ENCODE measurements at regions not wholly inside any gene's neighbourhood (a gene's known extent, or its start where the extent isn't known, plus 50 kb on each side); places are given as distances from the start of the nearest gene placed in this dataset.

GRCh38 chr6:153621070-153621469 is 418.0 kb upstream of the OPRM1 start:
- Histone ChIP-seq H3K9me3 (replicated peaks; ENCODE audit: control insufficient read depth, low read depth, low read length) (no peaks in the 10 kb centered on the region), H3K27ac (ENCODE audit: low read length) (no peak overlapping the region), H3K4me1 (ENCODE audit: control insufficient read depth, insufficient read depth, low read length) (peaks cover 2% of the 10 kb centered on the region), H3K27me3 (ENCODE audit: control insufficient read depth, insufficient read depth, low read length) (no peaks in the 10 kb centered on the region), H3K36me3 (ENCODE audit: control insufficient read depth, insufficient read depth, low read length) (no peaks in the 10 kb centered on the region), H3K4me3 (ENCODE audit: low read length) (no peak overlapping the region)
- no peak for DNase-seq
- 33% methylated on average over 4 of the region's 5 CpGs for WGBS (ENCODE audit: insufficient coverage)

- 52% methylated on average over 3 of the region's 8 CpGs for WGBS (ENCODE audit: insufficient coverage)
- H3K27ac ChIP-seq (ENCODE audit: low read length): no peak overlapping the region
- peak; percentile 45 for DNase-seq
Observed at GRCh38 chr6:153618371-153619322, 420.4 kb upstream of the OPRM1 start.

DNA sequence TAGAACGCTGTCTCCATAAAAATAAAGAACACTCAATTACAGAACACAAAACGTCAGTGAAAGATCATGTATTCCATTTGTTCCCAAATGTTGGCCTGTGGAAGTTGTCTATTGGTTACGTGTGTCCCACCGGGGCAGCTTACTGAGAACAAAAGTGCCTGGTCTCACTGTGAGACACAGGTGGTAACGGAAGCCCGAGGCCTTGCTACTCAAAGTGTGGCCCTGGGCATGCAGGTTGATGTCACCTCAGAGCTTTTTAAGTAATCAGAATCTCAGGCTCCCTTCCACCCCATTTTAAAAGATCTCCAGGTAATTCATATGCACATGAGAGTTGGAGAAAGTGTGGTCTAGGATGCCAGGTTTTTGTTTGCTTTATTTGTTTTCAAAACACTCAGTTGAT is 422.5 kb upstream of the OPRM1 start:
- no peaks in the 10 kb centered on the region for H3K4me1 ChIP-seq (ENCODE audit: control insufficient read depth, insufficient read depth, low read length)
- WGBS (ENCODE audit: insufficient coverage): 50% methylated on average over 2 of the region's 6 CpGs
- H3K4me3 ChIP-seq (ENCODE audit: low read length): no peak overlapping the region
- H3K27ac ChIP-seq (ENCODE audit: low read length): no peak overlapping the region
- no peaks in the 10 kb centered on the region for H3K9me3 ChIP-seq (replicated peaks; ENCODE audit: control insufficient read depth, low read depth, low read length)
- no peaks in the 10 kb centered on the region for H3K27me3 ChIP-seq (ENCODE audit: control insufficient read depth, insufficient read depth, low read length)
- H3K36me3 ChIP-seq (ENCODE audit: control insufficient read depth, insufficient read depth, low read length): no peaks in the 10 kb centered on the region
- no peak for DNase-seq

More at GRCh38 chr6:153618371-153619322, 420.4 kb upstream of the OPRM1 start:
- Histone ChIP-seq H3K4me3 (ENCODE audit: low read length) (no peak overlapping the region), H3K36me3 (ENCODE audit: control insufficient read depth, insufficient read depth, low read length) (no peaks in the 10 kb centered on the region), H3K4me1 (ENCODE audit: control insufficient read depth, insufficient read depth, low read length) (no peaks in the 10 kb centered on the region), H3K9me3 (replicated peaks; ENCODE audit: control insufficient read depth, low read depth, low read length) (no peaks in the 10 kb centered on the region), H3K27me3 (ENCODE audit: control insufficient read depth, insufficient read depth, low read length) (no peaks in the 10 kb centered on the region)

DNA sequence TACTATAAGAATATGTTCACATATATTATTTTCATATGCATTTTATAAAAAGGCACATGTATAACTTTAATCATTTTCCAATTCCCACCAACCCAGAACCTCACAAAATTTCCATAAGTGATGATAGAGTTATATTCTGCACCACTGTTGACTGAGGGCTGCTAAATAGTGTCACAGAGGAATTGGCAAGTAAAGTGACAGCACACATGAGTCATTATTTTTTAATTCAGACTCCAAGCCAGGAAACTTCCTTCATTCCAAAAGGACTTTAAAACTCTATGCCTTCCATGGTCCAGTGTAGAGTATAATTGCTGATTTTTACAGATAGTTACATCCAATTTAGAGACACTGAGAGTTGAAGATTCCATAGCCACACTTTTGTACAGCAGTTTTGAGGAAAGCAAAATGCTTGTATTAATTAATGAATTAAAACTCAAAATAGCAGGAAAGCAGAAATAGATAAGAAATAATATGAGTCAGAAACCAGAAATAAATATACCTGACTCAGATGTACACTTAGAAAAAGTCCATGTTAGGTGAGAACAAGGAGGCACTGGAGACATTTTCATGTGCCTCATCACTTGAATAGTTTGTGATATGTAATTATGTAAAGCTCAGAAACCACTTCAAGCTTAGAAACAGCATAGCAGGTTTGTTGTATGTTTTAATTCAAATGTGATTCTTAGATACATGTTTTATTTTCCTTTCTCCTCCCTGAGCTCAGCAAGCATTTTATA is 425.2 kb upstream of the OPRM1 start:
- Histone ChIP-seq H3K4me3 (ENCODE audit: low read length) (no peak overlapping the region), H3K27me3 (ENCODE audit: control insufficient read depth, insufficient read depth, low read length) (no peaks in the 10 kb centered on the region), H3K36me3 (ENCODE audit: control insufficient read depth, insufficient read depth, low read length) (no peaks in the 10 kb centered on the region), H3K4me1 (ENCODE audit: control insufficient read depth, insufficient read depth, low read length) (no peaks in the 10 kb centered on the region), H3K9me3 (replicated peaks; ENCODE audit: control insufficient read depth, low read depth, low read length) (no peaks in the 10 kb centered on the region), H3K27ac (ENCODE audit: low read length) (no peak overlapping the region)
- no peak for DNase-seq

DNA sequence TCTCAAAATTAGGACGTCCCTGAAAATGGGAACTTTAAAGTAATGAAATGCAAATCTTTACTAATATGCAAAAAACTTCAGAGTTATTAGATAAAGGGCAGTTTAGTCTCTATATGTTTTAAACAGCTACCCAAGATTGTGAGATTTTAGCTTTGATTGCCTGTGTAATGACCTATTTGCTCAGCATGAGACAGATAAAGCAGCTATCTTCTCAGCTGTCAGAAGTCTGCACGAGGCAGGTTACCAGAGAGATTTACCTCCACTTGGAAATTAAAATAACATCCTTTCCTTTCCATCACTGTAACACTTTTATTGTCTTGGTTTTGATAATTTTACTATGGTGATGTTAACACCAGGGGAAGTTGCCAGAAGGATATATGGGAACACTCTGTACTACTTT is 436.6 kb upstream of the OPRM1 start:
- no peaks in the 10 kb centered on the region for H3K4me1 ChIP-seq (ENCODE audit: control insufficient read depth, insufficient read depth, low read length)

DNA sequence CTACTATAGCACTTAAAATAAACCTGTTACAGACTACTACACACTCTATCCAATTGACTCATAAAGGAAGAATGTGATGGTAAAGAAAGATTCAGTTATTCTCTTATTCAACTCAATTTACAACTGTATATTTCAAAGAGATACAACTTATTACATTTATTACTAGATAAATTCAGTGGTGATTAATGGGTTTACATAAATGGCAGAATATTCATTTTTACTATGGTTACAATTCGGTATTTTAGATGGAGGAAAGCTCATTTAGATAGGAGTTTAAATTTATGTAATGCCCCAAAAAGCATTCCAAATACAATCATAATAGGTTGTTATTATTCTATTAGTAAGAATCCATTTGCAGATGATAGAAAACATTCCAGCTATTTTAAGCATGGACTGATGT is 439.1 kb upstream of the OPRM1 start:
- H3K9me3 ChIP-seq (replicated peaks; ENCODE audit: control insufficient read depth, low read depth, low read length): no peaks in the 10 kb centered on the region
- WGBS (ENCODE audit: insufficient coverage): no CpG with 5 or more reads among the region's 1 CpG
- H3K27ac ChIP-seq (ENCODE audit: low read length): no peak overlapping the region
- DNase-seq: no peak
- H3K4me3 ChIP-seq (ENCODE audit: low read length): no peak overlapping the region
- no peaks in the 10 kb centered on the region for H3K27me3 ChIP-seq (ENCODE audit: control insufficient read depth, insufficient read depth, low read length)
- no peaks in the 10 kb centered on the region for H3K36me3 ChIP-seq (ENCODE audit: control insufficient read depth, insufficient read depth, low read length)
- H3K4me1 ChIP-seq (ENCODE audit: control insufficient read depth, insufficient read depth, low read length): no peaks in the 10 kb centered on the region

More for the DNA sequence above, 436.6 kb upstream of the OPRM1 start:
- Histone ChIP-seq H3K36me3 (ENCODE audit: control insufficient read depth, insufficient read depth, low read length) (no peaks in the 10 kb centered on the region), H3K9me3 (replicated peaks; ENCODE audit: control insufficient read depth, low read depth, low read length) (no peaks in the 10 kb centered on the region), H3K27me3 (ENCODE audit: control insufficient read depth, insufficient read depth, low read length) (no peaks in the 10 kb centered on the region), H3K4me3 (ENCODE audit: low read length) (no peak overlapping the region), H3K27ac (ENCODE audit: low read length) (no peak overlapping the region)
- no CpG with 5 or more reads among the region's 2 CpGs for WGBS (ENCODE audit: insufficient coverage)
- no peak for DNase-seq

- no CpG with 5 or more reads among the region's 2 CpGs for WGBS (ENCODE audit: insufficient coverage)
- H3K27ac ChIP-seq (ENCODE audit: low read length): no peak overlapping the region
- no peaks in the 10 kb centered on the region for H3K36me3 ChIP-seq (ENCODE audit: control insufficient read depth, insufficient read depth, low read length)
Observed at GRCh38 chr6:153595903-153596302, 443.1 kb upstream of the OPRM1 start.

GRCh38 chr6:153594871-153595270 is 444.2 kb upstream of the OPRM1 start:
- 60% methylated on average over 1 of the region's 1 CpG for WGBS (ENCODE audit: insufficient coverage)
- Histone ChIP-seq H3K4me1 (ENCODE audit: control insufficient read depth, insufficient read depth, low read length) (no peaks in the 10 kb centered on the region), H3K36me3 (ENCODE audit: control insufficient read depth, insufficient read depth, low read length) (no peaks in the 10 kb centered on the region), H3K27me3 (ENCODE audit: control insufficient read depth, insufficient read depth, low read length) (no peaks in the 10 kb centered on the region), H3K27ac (ENCODE audit: low read length) (no peak overlapping the region), H3K4me3 (ENCODE audit: low read length) (no peak overlapping the region), H3K9me3 (replicated peaks; ENCODE audit: control insufficient read depth, low read depth, low read length) (no peaks in the 10 kb centered on the region)
- DNase-seq: no peak

More at GRCh38 chr6:153595903-153596302, 443.1 kb upstream of the OPRM1 start:
- Histone ChIP-seq H3K4me1 (ENCODE audit: control insufficient read depth, insufficient read depth, low read length) (no peaks in the 10 kb centered on the region), H3K9me3 (replicated peaks; ENCODE audit: control insufficient read depth, low read depth, low read length) (no peaks in the 10 kb centered on the region), H3K27me3 (ENCODE audit: control insufficient read depth, insufficient read depth, low read length) (no peaks in the 10 kb centered on the region), H3K4me3 (ENCODE audit: low read length) (no peak overlapping the region)
- DNase-seq: no peak

DNA sequence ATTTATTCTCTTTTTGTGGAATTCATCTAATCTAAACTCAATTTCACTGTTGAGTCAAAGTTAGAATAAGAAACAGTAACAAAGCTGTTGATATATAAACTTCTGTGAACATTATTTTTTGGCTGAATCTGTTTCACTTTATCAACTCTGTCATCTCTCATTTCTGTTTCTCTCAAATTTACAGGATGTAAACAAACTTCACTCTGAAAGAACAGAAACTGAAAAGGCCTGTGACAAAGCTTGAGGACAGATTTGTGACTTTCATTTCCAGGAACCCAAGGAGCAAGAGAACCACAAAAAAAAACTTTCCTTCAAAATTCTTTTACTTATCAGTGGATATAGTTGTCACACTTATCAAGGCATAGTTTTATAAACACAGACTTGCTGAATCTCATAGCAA is 447.9 kb upstream of the OPRM1 start:
- Histone ChIP-seq H3K4me3 (ENCODE audit: low read length) (no peak overlapping the region), H3K27me3 (ENCODE audit: control insufficient read depth, insufficient read depth, low read length) (no peaks in the 10 kb centered on the region), H3K4me1 (ENCODE audit: control insufficient read depth, insufficient read depth, low read length) (no peaks in the 10 kb centered on the region), H3K27ac (ENCODE audit: low read length) (no peak overlapping the region), H3K9me3 (replicated peaks; ENCODE audit: control insufficient read depth, low read depth, low read length) (no peaks in the 10 kb centered on the region), H3K36me3 (ENCODE audit: control insufficient read depth, insufficient read depth, low read length) (no peaks in the 10 kb centered on the region)
- no peak for DNase-seq

DNA sequence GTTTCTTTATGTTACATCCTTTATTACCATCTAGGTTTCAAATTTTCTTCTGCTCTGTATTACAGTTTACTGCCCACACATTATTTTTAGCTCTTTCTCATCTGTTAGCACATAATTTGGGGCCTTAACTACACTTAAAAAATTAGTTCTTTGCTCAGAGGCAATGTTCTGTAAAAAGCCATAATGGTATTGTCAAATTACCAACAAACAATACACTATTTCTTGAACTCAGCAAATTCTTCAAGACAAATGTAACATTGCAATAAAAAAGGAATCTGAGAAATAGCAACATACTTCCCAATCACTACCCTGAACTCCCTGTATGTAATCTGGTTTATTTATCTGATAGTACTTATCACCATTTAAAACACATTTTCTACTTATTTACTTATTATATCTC is 448.6 kb upstream of the OPRM1 start:
- no peaks in the 10 kb centered on the region for H3K27me3 ChIP-seq (ENCODE audit: control insufficient read depth, insufficient read depth, low read length)
- H3K4me3 ChIP-seq (ENCODE audit: low read length): no peak overlapping the region
- H3K27ac ChIP-seq (ENCODE audit: low read length): no peak overlapping the region
- no peaks in the 10 kb centered on the region for H3K9me3 ChIP-seq (replicated peaks; ENCODE audit: control insufficient read depth, low read depth, low read length)
- H3K36me3 ChIP-seq (ENCODE audit: control insufficient read depth, insufficient read depth, low read length): no peaks in the 10 kb centered on the region
- DNase-seq: peak; percentile 11
- H3K4me1 ChIP-seq (ENCODE audit: control insufficient read depth, insufficient read depth, low read length): no peaks in the 10 kb centered on the region
